ENCODE measurements at regions not wholly inside any gene's neighbourhood (a gene's known extent, or its start where the extent isn't known, plus 50 kb on each side); places are given as distances from the start of the nearest gene placed in this dataset.

GRCh38 chr16:18008356-18008755 lies 328.2 kb downstream of the NPIPA8 start:
- Histone ChIP-seq H3K9me3 (no peaks in the 10 kb centered on the region), H3K4me3 (no peak overlapping the region), H3K4me1 (no peaks in the 10 kb centered on the region), H3K27me3 (no peaks in the 10 kb centered on the region), H3K27ac (no peak overlapping the region), H3K36me3 (no peaks in the 10 kb centered on the region)
- intact Hi-C loops (cut with DNase I; ENCODE audit: low total_unique reads): no loop called here
- DNase-seq: no peak
- no peak for TF ChIP-seq POLR2A (IDR thresholded peaks at IDR 0.05)
- no peak for TF ChIP-seq POLR2AphosphoS5 (IDR thresholded peaks at IDR 0.05)
- TF ChIP-seq EP300 (IDR thresholded peaks at IDR 0.05; ENCODE audit: low read depth): no peak
- no peak for TF ChIP-seq CTCF (IDR thresholded peaks at IDR 0.05)
- in situ Hi-C loops (cut with MboI; ENCODE audit: low pct_ligation_motif_present in 1 of 4, low pct_unique_long_range_greater_than_20kb in 1 of 4, low sequenced_read_pairs in 3 of 4): no loop called here
- 80 to 82% methylated on average over 5 of the region's 5 CpGs for WGBS, 2 donors (ENCODE audit: low coverage in 1 of 2)

- TF ChIP-seq POLR2AphosphoS5 (IDR thresholded peaks at IDR 0.05) (no peak), EP300 (IDR thresholded peaks at IDR 0.05; ENCODE audit: low read depth) (no peak), POLR2A (IDR thresholded peaks at IDR 0.05) (no peak), CTCF (IDR thresholded peaks at IDR 0.05) (no peak)
- intact Hi-C loops (cut with DNase I; ENCODE audit: low total_unique reads): no loop called here
- in situ Hi-C loops (cut with MboI; ENCODE audit: low pct_ligation_motif_present in 1 of 4, low pct_unique_long_range_greater_than_20kb in 1 of 4, low sequenced_read_pairs in 3 of 4): no loop called here
- Histone ChIP-seq H3K4me3 (no peak overlapping the region), H3K36me3 (no peaks in the 10 kb centered on the region), H3K9me3 (no peaks in the 10 kb centered on the region), H3K27me3 (no peaks in the 10 kb centered on the region), H3K4me1 (no peaks in the 10 kb centered on the region), H3K27ac (no peak overlapping the region)
- DNase-seq: no peak
- 77 to 90% methylated on average over 3 to 6 of the region's 6 CpGs for WGBS, 2 donors (ENCODE audit: low coverage in 1 of 2)
These were observed 333.5 kb downstream of the NPIPA8 start for GRCh38 chr16:18003033-18003432.

- H3K9me3 ChIP-seq: no peaks in the 10 kb centered on the region
- 69 to 92% methylated on average over 6 of the region's 6 CpGs for WGBS, 2 donors (ENCODE audit: low coverage in 1 of 2)
- H3K27ac ChIP-seq: no peak overlapping the region
- H3K36me3 ChIP-seq: no peaks in the 10 kb centered on the region
- no peaks in the 10 kb centered on the region for H3K27me3 ChIP-seq
- DNase-seq: no peak
- H3K4me1 ChIP-seq: no peaks in the 10 kb centered on the region
- TF ChIP-seq POLR2AphosphoS5 (IDR thresholded peaks at IDR 0.05): no peak
- no peak for TF ChIP-seq POLR2A (IDR thresholded peaks at IDR 0.05)
- no peak for TF ChIP-seq CTCF (IDR thresholded peaks at IDR 0.05)
- TF ChIP-seq EP300 (IDR thresholded peaks at IDR 0.05; ENCODE audit: low read depth): no peak
- H3K4me3 ChIP-seq: no peak overlapping the region
- intact Hi-C loops (cut with DNase I; ENCODE audit: low total_unique reads) (no loop called here), in situ Hi-C loops (cut with MboI; ENCODE audit: low pct_ligation_motif_present in 1 of 4, low pct_unique_long_range_greater_than_20kb in 1 of 4, low sequenced_read_pairs in 3 of 4) (no loop called here)
These were observed 337.5 kb downstream of the NPIPA8 start for GRCh38 chr16:17998996-17999395.

- 100% methylated on average over 1 of the region's 1 CpG; no CpG with 5 or more reads in 1 of the 2 donors for WGBS, 2 donors (ENCODE audit: low coverage in 1 of 2)
- intact Hi-C loops (cut with DNase I; ENCODE audit: low total_unique reads) (no loop called here), in situ Hi-C loops (cut with MboI; ENCODE audit: low pct_ligation_motif_present in 1 of 4, low pct_unique_long_range_greater_than_20kb in 1 of 4, low sequenced_read_pairs in 3 of 4) (no loop called here)
- H3K4me3 ChIP-seq: no peak overlapping the region
- no peaks in the 10 kb centered on the region for H3K4me1 ChIP-seq
- H3K27ac ChIP-seq: no peak overlapping the region
- H3K9me3 ChIP-seq: no peaks in the 10 kb centered on the region
- H3K36me3 ChIP-seq: no peaks in the 10 kb centered on the region
- DNase-seq: no peak
- TF ChIP-seq POLR2AphosphoS5 (IDR thresholded peaks at IDR 0.05) (no peak), EP300 (IDR thresholded peaks at IDR 0.05; ENCODE audit: low read depth) (no peak), POLR2A (IDR thresholded peaks at IDR 0.05) (no peak), CTCF (IDR thresholded peaks at IDR 0.05) (no peak)
- no peaks in the 10 kb centered on the region for H3K27me3 ChIP-seq
These were observed 338.0 kb downstream of the NPIPA8 start for GRCh38 chr16:17998550-17998949.
